Kidney (tissue), 13 donors: ENCODE measurements at regions not wholly inside any gene's neighbourhood (a gene's known extent, or its start where the extent isn't known, plus 50 kb on each side); places are given as distances from the start of the nearest gene placed in this dataset.

ENCODE experiments used
- DNase-seq, 5 donors: peaks; one replicate each; pipeline ENCODE4 v3.0.0-alpha.2; 2013 to 2020
- FAIRE-seq: peaks from 2 replicates; lab custom pipeline; 2012; peaks lifted over from hg19 to GRCh38; lab: Jason Lieb, UNC
- H3K27ac ChIP-seq, 2 donors: one replicate each; pipeline ENCODE4 v1.7.0; 2013; ENCODE audit warnings: low read depth in 2 of 2, low read length in 2 of 2, inconsistent platforms in 1 of 2
- H3K27me3 ChIP-seq: one replicate; pipeline ENCODE4 v1.7.1; 2013; ENCODE audit warnings: low read length, inconsistent platforms; ENCODE audit not compliant: control insufficient read depth, insufficient read depth
- H3K36me3 ChIP-seq, 3 donors: one replicate each; pipeline versions ENCODE4 v1.7.0 to v1.7.1; 2013; ENCODE audit warnings: low read length in 3 of 3, control low read depth in 1 of 3, inconsistent platforms in 1 of 3; ENCODE audit not compliant: insufficient read depth in 3 of 3, control insufficient read depth in 2 of 3
- H3K4me1 ChIP-seq, 3 donors: one replicate each; pipeline versions ENCODE4 v1.7.0 to v1.7.1; 2013; ENCODE audit warnings: low read length in 3 of 3, inconsistent platforms in 1 of 3, low read depth in 1 of 3; ENCODE audit not compliant: control insufficient read depth in 2 of 3, insufficient read depth in 2 of 3
- H3K4me3 ChIP-seq, 3 donors: one replicate each; pipeline versions ENCODE4 v1.7.0 to v1.8.1; 2013; ENCODE audit warnings: low read length in 3 of 3, control low read depth in 1 of 3, inconsistent platforms in 1 of 3
- H3K9ac ChIP-seq, 3 donors: one replicate each; pipeline versions ENCODE4 v1.7.0 to v1.7.1; 2013; ENCODE audit warnings: low read length in 3 of 3, control low read depth in 1 of 3, inconsistent platforms in 1 of 3
- H3K9me3 ChIP-seq, 3 donors: one replicate each; pipeline versions ENCODE4 v1.7.0 to v1.7.1; 2013; ENCODE audit warnings: low read length in 3 of 3, control low read depth in 1 of 3, inconsistent platforms in 1 of 3; ENCODE audit not compliant: control insufficient read depth in 2 of 3, insufficient read depth in 1 of 3
- CTCF ChIP-seq: IDR thresholded peaks from 3 replicates; pipeline ENCODE4 v1.5.1; 2012; ENCODE audit warnings: mild to moderate bottlenecking, moderate library complexity, borderline replicate concordance; ENCODE audit not compliant: insufficient read depth; ENCODE audit errors: extremely low read depth
- intact Hi-C: fragments of 100-400 bp; cut with DNase I; formaldehyde crosslinking; loops from one replicate; pipeline ENCODE4 v1.11.1; 2022
- donor health status: control.
- donor health status: control.
- donor health status: control.
- donor health status: control.
- donor health status: control.
- donor health status: DM: yes; HTN: yes; CAD: no.
- donor health status: Normal renal cell carcinoma (clear cell type).

- no peak overlapping the region for H3K9ac ChIP-seq
- H3K4me3 ChIP-seq, result no peak overlapping the region
- no peak for DNase-seq
- no peak for FAIRE-seq
- TF ChIP-seq CTCF, result no peak
- intact Hi-C loops, result no loop called here
- no peak overlapping the region for H3K27ac ChIP-seq
- no peaks in the 10 kb centered on the region for H3K4me1 ChIP-seq
- no peaks in the 10 kb centered on the region for H3K36me3 ChIP-seq
- no peaks in the 10 kb centered on the region for H3K9me3 ChIP-seq
- no peaks in the 10 kb centered on the region for H3K27me3 ChIP-seq
These were observed 81.2 kb upstream of the RAB3GAP2 start for GRCh38 chr1:220353229-220354012.

- no peak for FAIRE-seq
- Histone ChIP-seq H3K27ac (no peak overlapping the region), H3K9me3 (no peaks in the 10 kb centered on the region), H3K36me3 (no peaks in the 10 kb centered on the region), H3K4me1 (no peaks in the 10 kb centered on the region), H3K4me3 (no peak overlapping the region), H3K9ac (no peak overlapping the region), H3K27me3 (no peaks in the 10 kb centered on the region)
- no peak for DNase-seq
- no peak for TF ChIP-seq CTCF
- intact Hi-C loops, result no loop called here
These were observed 76.0 kb upstream of the RAB3GAP2 start for GRCh38 chr1:220348211-220348610.

GRCh38 chr1:220347654-220348175, 75.5 kb upstream of the RAB3GAP2 start:
- Histone ChIP-seq H3K4me3 (no peak overlapping the region), H3K4me1 (no peaks in the 10 kb centered on the region), H3K27ac (no peak overlapping the region), H3K9ac (no peak overlapping the region), H3K36me3 (no peaks in the 10 kb centered on the region), H3K9me3 (no peaks in the 10 kb centered on the region), H3K27me3 (no peaks in the 10 kb centered on the region)
- TF ChIP-seq CTCF, result no peak
- FAIRE-seq, result no peak
- intact Hi-C loops, result no loop called here
- no peak for DNase-seq

- H3K36me3 ChIP-seq, result no peaks in the 10 kb centered on the region
- H3K9ac ChIP-seq, result no peak overlapping the region
- H3K4me1 ChIP-seq, result no peaks in the 10 kb centered on the region
- no peaks in the 10 kb centered on the region for H3K9me3 ChIP-seq
- no peak overlapping the region for H3K27ac ChIP-seq
- H3K4me3 ChIP-seq, result no peak overlapping the region
- no peaks in the 10 kb centered on the region for H3K27me3 ChIP-seq
- TF ChIP-seq CTCF, result no peak
- FAIRE-seq (no peak), DNase-seq (no peak)
- intact Hi-C loops, result no loop called here
These were observed 72.5 kb upstream of the RAB3GAP2 start for GRCh38 chr1:220344745-220345144.
